RCC 7860 (cell line): ENCODE measurements at regions not wholly inside any gene's neighbourhood (a gene's known extent, or its start where the extent isn't known, plus 50 kb on each side); places are given as distances from the start of the nearest gene placed in this dataset.
"Not testable (repeated sequence)": the region's sequence is repeated elsewhere in the genome, so short reads cannot be mapped to it uniquely, and the experiment has no call there.

Experiments
- DNase-seq: peaks from one replicate; pipeline ENCODE4 v3.0.0-alpha.2; 2015; ENCODE audit warnings: low spot score
- FAIRE-seq: peaks from 2 replicates; lab custom pipeline; 2012; peaks lifted over from hg19 to GRCh38; lab: Jason Lieb, UNC

- FAIRE-seq = no peak
- no peak for DNase-seq
Observed at GRCh38 chrX:96181605-96182004, 503.0 kb upstream of the DIAPH2 start.

DNA sequence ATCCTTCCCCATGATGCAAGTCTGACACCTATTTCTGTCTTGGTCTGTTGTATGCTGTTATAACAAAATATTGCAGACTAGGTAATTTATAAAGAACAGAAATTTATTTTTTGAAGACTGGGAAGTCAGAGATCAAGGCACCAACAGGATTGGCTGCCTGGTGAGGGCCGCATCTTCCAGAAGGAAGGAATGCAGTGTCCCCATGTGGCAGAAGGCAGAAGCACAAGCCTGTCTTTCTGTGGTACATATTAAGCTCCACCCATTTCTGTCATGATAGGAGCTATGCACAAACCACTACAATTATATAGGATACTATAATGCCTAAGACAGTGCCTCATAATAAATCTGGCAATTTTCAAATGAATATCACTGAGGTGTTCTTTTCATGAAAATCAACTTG, 502.3 kb upstream of the DIAPH2 start:
- DNase-seq (no peak), FAIRE-seq (no peak)

- FAIRE-seq (no peak), DNase-seq (no peak)
Observed at GRCh38 chrX:96183391-96183790, 501.3 kb upstream of the DIAPH2 start.

GRCh38 chrX:96183843-96184242, 500.8 kb upstream of the DIAPH2 start:
- DNase-seq (no peak), FAIRE-seq (no peak)

DNA sequence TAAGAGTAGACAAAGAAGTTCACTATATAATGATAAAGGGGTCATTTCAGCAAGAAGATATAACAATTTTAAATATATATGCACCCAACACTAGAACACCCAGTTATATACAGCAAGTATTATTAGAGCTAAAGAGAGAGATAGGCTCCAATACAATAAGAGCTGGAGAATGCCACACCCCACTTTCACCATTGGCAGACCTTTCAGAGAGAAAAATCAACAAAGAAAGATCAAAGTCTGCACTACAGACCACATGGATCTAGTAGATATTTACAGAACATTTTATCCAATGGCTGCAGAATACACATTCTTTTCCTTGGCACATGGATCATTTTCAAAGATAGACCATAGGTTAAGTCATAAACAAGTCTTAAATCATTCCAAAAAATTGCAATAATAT, 479.7 kb upstream of the DIAPH2 start:
- DNase-seq (no peak), FAIRE-seq (no peak)

DNA sequence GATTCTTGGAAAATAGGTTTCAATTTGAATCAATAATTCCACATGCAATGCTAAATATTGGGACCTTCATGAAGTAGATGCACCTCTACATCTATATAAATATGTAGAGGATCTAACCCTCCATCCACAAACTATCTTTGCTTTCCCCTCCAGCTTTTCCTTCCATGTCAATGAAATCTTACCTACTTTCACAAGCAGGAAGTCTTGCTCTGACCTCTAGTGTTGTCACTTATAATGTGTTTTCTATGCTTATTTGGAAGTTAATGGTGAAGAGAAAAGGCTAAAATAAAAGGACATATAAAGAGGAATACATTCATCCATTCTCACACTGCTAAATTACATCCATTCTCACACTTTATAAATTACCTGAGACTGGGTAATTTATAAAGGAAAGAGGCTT, 472.7 kb upstream of the DIAPH2 start:
- DNase-seq = no peak
- FAIRE-seq = no peak

- not testable (repeated sequence) for FAIRE-seq, DNase-seq
Observed at GRCh38 chrX:96214681-96215080, 470.0 kb upstream of the DIAPH2 start.

DNA sequence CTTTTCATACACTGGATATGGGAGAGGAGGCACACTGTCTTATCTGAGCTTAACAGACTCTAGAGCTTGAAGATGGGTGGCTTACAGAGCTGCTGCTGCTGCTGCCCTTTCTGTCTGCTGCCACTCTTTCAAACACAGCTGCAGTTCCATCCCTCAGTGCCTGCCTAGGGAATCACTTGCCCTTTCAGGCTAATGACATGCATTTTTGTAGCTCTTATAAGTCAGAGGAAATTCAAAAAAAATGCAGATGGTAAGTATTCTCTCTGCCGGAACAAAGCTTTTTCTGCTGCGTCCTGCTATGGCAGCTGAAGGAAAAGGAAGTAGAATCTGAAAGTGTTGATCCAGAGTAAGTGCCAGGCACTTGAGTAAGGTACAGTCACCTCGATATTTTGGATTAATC, 460.4 kb upstream of the DIAPH2 start:
- no peak for DNase-seq
- no peak for FAIRE-seq

GRCh38 chrX:96244955-96245354, 439.7 kb upstream of the DIAPH2 start:
- DNase-seq (no peak), FAIRE-seq (no peak)

DNA sequence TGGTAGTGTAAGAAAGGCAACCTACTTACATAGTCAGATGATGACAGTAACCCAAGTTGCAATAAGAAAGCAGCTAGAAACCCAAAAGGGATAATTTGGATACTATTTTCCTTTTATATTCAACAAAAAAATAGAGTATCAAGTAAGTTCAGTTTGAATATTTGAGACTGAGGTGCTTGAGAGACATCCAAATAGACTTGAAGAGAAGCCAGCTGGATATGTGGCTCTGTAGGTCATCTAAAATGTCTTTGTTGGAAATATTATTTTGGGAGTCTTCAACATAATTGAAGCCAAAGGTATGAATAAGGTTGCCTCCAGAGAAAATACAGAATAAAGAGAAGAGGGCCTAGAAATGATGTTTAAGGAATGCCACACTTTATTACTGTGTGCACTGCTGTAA, 438.2 kb upstream of the DIAPH2 start:
- DNase-seq (no peak), FAIRE-seq (no peak)
